GM18868 (cell line): ENCODE measurements at regions not wholly inside any gene's neighbourhood (a gene's known extent, or its start where the extent isn't known, plus 50 kb on each side); places are given as distances from the start of the nearest gene placed in this dataset.
A peak's percentile ranks its signal among the peaks of the same experiment; 100 is the strongest.

Experiments used
- ATAC-seq: cut with Tn5 transposase; IDR thresholded peaks from one replicate; pipeline ENCODE4 v1.9.1; 2021; ENCODE audit warnings: mild to moderate bottlenecking, moderate library complexity; ENCODE audit not compliant: unreplicated experiment

DNA sequence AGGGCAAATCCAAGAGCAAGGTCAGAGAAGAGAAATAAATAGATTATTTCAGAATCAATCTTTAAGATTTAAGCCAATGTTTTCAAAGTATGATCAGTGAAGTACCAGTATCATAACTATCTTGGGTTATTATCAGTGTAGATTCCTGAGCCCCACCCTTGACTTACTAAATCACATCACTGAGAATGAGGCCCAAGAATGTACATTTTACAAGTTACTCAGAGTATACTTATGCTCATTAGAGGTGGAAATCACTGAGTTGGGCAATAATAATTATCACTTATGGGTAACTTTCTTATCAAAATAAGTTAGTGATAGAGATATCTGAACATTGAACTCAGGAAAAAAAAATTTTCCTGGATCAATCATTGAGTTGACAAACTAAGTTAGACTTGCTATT, 121.6 kb upstream of the NOCT start:
- ATAC-seq = no peak

DNA sequence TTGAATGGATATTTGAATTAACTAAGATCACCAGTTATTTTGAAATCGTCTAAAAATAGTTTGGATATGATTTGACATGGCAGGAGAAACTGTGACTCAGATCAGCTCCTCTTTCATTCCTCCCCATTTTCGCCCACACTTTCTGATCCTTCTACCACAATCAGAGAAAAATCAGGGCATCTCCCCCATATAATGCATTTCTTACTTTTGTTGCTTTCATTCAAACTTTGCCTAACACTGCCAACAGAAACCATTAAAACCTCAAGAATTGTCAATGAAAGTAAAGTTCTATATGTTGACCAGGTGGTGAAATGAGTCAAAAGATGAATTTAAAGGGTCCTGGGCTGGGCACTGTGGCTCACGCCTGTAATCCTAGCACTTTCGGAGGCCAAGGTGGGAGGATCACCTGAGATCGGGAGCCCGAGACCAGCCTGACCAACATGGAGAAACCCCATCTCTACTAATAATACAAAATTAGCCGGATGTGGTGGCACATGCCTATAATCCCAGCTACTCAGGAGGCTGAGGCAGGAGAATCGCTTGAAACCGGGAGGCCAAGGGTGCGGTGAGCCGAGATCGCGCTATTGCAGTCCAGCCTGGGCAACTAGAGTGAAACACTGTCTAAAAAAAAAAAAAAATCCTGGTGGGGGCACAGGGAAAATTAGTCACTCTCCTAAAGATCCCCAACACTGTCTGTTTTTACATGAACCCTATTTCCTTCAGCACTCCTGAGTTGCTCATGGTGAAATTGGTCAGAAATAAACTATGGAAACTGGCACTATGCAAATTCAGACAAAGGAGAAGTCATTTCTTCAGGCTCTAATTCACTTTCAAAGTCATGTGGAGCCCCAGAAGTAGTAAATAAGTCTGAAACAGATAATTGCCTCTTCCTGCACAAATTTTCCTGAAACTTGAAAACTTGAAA, 122.8 kb upstream of the NOCT start:
- ATAC-seq = no peak

DNA sequence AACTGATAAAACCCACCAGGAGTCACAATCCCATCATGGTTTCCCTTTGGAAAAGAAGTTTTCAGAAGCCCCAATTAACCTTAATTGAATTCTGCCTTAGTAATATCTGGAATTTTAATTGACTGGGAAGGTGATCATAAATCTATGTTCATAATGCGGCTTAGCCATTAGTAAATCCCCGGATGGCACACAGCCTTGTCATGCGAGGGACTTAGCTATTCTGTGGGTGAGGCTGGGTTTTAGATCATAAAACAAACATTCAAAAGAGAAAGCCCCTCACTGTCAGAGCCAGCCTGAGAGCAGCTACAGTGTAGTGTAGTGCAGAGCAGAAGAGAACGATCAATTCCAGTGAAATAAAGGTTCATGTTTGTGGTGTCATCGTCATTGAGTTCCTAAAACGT, 124.0 kb upstream of the NOCT start:
- ATAC-seq = no peak

DNA sequence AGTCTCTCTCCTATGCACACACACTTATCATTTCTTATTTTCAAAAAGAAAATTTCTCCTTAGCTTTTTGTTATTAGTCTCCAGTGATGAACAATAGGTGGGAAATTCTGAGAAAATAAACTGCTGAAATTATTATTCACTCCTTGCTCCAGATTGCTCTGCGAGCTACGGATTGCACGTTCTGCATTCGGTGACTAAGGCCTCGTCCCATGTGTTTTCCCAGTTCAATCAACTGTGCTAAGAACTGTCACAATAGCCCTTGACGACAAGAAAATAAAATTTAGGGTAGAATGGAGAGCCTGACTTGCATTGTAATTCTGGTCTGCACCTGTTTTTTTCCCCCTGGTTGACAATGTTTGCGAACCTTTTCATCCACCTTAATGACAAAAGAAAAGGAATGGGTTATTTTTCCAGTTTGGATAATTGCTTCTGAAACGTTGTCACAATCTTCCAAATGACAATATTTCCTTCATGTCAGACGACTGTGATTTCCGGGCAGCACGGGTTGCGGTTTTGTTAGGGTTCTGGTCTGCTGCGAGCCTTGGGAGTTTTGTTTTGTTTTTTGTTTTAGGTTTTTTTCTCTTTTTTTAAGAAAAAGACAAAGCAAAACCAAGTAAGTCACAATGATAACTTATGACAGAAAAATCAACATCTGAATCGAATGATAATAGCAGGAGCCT, 124.5 kb upstream of the NOCT start:
- ATAC-seq = no peak

DNA sequence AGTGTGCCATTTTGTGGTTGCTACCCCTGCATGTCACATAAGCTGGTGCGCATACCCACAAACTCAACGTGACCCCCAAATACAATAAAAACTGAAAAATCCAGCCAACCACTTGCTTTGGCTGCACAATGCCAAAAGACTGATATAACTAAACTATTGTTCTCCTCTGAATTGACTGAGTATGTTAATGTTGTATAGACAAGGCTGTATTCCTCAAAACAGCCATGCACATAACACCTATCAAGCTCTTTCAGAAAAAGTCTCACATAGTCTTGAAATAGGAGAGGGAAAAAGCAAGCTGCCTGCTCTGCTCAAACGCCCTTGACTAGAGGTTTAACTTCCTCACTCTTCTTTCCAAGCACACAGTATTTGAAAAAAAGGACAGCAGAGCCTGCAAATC, 126.4 kb upstream of the NOCT start:
- no peak for ATAC-seq

DNA sequence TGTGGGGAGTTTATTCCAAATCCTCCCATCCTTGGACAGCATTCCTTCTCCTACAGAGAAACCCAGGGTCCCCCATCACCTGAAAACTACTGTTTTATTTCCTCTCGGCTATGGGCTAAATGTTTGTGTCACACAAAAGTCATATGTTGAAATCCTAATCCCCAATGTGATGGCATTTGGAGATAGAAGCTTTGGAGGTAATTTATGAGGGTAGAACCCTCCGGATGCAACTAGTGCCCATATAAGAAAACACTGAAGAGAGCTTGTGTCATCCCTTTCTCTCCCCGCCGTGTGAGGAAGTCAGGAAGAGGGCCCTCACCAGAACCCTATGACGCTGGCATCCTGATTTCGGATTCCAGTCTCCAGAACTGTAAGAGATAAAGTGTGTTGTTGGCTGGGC, 127.8 kb upstream of the NOCT start:
- ATAC-seq = no peak

DNA sequence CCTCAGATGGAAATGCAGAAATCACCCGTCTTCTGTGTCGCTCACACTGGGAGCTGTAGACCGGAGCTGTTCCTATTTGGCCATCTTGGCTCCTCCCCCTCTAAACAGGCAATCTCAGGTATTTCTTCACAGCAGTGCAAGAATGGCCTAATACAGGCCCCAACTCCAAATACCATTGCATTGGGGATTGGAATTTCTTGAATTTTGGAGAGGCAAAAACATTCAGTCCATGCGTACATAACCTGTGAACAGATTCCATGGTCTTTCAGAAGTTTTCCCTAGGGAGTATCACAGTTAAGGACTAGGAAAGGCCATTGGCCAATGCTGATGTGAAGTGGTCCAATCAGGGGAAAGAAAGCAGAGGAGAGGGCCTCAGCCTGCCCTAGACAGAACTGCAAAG, 128.2 kb upstream of the NOCT start:
- ATAC-seq = no peak

DNA sequence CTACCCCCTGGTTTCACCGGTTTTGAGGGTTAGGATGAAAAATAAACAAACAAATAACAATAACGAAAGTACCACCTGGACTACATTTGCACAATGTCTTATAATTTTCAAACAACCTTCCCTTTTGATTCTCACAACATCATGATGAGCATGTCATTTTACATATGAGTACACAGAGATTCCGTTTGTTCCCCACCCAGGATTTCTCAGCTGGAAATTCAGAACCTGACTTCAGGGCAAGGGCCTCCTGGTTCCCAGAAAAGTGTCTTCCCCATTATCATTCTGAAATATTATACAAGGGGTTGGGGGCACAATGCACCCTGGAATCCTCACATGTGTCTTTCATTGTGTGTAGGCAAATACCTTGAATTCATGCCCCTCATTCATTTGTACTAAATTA, 135.8 kb upstream of the NOCT start:
- ATAC-seq = no peak

DNA sequence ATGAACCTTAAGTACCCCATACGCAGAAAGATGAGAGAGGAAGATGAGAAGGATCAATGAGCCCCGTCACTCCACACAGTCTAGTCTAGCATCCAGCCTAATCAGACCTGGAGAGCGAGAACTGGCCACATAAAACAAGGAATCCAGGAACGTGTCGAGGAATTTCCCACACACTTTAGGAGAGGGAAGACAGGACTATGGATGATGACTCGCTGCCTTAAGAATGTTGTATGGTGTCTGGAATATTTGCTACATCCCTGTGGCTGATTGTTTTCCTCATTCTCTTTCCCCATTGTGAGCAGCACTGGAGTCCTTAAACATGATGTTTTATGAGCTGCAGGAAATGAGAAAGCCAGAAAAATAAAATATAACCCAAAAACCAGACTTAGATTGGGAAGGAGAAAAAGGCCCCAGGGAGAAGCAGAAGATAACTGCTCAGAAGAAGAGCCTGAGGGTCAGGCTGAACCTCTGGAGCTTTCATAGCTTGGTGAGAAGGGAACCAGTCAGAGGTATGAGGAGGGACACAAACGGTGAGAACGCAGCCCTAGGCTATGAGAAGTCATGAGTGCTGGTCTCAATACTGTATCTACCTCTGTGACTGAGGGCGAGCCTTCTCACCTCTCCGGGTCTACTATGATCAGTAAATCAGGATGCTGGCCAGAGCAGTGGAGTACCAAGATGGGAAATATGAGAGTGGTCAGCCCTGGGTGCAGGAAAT, 139.5 kb upstream of the NOCT start:
- no peak for ATAC-seq

DNA sequence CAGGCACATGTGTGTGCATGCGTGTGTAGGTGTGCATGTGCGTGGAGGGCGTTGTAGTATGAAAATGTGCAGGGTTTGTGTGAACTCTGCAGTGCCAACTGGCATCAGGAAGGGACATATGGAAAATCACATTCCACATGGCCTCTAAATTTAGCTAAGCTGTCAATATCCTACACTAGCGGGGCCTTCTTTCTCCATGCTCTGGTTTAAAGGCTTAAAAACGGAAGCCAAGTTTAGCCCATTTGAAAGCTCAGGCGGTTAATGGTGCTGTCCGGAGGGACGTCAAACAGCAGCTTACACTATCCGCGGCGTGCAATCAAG, 144.1 kb upstream of the NOCT start:
- ATAC-seq = no peak

DNA sequence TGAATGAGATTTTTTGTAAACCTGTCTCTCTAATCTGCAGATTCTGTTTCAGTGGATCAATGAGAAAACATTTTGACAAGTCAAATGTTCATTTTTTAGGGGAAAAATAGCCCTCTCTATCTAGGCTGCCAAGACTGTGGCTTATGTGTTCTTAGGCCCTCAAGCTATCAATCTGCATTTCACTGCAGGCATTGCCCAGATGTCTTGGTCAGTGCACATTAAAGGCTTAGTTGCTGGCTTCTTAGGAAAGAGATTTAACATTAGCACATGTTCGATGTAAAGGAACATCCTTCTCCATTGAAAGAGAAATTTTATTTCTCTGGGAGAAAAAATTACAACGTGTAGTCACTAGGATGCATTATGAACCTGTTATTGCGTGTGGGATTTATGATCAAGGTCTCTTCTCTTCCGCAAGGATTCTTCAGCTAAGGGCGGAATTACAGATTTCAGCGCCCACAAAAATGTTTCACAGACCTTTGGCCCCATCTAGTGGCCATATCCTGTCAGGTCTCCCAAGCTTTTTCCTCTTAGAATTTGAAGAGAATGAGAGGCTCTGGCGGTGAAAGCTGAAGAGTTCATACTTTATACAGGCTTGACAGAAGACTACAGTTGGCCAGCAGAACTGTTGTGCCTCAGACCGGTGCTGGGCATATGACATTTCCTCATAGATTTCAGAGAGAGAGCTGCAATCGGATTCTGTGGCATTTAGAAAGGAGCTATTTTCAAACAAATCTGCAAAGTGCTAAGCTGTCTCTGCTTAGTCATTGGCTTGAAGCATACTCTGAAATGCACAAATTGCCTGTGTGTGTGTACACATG, 144.6 kb upstream of the NOCT start:
- peak; percentile 78 for ATAC-seq

DNA sequence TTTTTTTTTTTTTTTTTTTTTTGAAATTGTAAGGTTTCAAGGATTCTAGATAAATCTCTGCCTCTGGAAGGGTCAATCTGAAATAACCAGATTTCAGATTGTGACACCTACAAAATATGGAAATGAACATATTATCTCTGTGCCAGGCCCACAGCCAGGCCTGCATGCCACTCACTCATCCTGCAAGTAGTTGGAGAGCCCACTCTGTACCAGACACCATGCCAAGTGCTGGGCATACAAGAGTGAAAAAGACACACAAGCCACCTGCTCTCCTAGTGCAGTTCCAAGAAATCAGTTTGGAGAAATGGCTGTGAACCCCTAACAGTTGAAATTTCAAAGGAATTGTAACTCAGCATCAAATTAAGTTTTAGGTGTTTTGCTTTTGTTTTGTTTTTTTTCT, 145.9 kb upstream of the NOCT start:
- no peak for ATAC-seq

DNA sequence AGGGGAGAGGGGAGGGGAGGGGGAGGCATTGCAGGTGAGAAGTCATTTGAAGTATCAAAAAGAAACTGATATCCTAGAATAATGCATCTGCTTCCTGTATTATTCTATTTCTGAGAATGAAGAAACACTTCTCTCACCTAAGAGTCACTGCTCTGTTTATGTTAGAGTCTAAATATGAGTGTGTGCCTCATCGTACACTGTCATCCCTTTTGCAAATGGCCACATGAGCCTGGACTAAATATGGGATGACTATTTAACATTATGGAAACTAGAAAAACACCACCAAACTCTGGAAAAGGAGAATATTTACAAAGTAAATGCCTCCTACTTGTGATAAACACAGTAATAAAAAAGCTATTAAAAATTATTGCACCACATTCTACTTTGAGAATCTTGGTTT, 146.4 kb upstream of the NOCT start:
- no peak for ATAC-seq

DNA sequence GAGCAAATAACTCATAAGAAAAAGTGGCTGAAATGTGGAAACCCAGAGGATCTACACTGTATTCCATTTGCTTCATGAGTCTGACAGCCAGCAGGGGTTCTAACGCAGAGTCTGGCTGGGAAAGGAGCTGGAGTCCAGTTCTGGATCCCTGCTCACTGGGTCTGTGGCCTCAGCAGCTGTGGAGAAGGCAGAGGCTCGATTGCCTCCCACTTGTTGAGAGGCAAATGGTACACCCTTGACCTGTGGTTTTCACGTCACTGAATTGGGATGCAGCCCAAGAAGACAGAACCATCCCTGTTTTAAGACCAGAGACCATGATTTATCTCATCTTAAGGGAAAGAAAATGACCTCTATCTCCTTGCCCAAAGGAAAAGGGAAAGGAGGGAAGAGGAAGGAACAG, 147.0 kb upstream of the NOCT start:
- ATAC-seq = no peak

DNA sequence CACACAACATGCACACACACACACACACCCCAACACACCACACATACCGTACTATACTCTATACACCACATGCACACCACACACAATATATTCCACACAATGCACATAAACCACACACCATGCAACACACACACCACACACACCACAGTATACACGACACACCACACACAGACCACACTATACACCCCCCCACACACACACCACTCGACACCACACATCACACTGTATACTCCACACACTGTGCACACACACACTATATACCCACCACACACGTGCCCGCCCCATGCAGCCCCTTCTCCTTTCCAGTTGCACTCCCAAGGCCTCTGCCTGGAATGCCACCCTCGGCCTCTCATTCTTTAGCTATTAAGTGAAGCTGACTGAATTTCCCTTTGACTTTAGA, 148.2 kb upstream of the NOCT start:
- ATAC-seq = no peak

DNA sequence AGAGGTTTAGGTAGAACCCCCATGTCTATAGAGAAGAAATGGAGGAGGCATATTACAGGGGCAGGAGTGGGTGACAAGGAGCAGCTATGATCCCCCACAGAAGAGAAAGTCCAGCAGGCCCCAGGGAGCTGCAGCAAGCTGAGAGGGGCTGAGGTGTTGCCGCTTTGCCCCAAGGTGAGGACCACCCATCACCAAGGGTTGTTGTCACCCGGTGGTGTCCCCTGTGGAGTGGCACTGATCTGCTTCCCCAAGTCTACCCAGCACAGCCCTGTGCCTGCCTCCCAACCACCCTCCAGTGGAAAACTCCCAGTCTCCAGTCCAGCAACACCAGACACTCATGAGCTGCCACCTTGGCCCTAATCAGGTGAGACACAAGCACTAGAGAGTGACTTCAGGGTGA, 149.3 kb upstream of the NOCT start:
- no peak for ATAC-seq

DNA sequence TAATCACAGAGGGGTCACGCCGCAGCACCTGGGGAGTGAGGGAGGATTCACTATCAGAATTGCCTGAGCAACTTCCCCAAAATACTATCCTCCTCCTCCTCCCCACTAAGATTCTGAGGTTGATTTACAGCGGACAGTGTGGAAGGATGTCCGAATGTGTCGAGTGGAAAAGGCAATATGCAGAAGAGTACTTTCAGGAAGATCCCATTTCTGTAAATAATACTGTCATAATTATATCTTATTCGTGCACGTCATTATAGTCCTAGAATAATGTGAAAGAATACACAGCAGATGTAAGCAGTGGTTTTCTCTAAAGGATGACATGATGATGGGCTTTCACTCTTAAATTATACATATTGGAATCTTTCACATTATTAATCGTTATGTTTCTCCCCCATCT, 149.8 kb upstream of the NOCT start:
- no peak for ATAC-seq

DNA sequence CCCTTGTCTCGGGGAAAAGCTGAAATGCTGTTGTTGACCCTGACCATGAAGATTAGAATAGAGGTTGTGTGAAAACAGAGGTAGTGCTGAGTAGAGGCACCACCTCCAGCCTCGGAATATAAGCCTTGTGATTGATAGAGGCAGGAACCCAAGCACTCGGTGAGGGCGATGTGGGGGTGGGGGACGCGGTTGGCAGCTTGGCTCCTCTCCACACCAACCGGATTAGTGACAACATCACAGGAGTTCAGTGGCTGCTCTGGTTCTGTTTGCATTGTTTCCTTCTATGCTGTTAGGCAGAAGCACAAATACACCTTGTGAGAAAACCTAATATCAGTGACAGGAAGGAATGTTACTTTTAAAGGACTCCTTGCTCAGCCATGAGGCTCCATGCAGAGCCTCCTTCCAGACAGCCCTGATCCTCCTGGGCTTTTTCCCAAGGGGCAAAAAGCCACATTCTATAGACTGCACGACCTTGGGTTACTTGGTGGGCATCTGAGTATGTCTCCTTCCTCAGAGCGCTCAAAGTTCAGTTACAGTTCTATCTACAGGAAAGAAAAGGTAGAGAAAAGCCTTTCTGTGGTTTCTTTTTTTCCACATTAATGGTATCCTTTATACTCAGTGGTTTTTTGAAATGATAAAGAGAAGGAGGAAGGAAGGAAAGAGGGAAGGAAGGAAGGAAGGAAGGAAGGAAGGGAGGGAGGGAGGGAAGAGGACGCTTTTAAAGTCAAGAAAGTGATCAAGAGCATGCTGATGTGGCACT, 150.4 kb upstream of the NOCT start:
- no peak for ATAC-seq

DNA sequence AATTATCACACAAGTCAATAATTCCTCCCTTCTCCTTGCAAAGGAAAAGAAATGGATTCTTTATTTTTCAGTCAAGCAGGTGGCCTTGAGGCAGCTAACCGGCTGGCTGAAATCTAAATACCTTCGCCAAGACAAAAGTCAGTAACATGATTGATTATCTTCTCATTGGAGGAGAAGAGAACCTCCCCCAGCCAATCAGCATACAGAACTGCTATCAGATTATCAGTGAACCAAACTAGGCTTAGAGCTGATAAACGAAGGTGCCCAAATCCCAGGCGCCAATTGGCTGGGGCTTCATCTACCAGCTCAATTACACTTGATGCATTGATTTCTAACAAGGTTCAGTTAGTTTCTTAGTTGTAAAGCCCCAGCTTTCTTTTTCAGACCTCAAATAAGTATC, 152.4 kb upstream of the NOCT start:
- ATAC-seq = no peak

DNA sequence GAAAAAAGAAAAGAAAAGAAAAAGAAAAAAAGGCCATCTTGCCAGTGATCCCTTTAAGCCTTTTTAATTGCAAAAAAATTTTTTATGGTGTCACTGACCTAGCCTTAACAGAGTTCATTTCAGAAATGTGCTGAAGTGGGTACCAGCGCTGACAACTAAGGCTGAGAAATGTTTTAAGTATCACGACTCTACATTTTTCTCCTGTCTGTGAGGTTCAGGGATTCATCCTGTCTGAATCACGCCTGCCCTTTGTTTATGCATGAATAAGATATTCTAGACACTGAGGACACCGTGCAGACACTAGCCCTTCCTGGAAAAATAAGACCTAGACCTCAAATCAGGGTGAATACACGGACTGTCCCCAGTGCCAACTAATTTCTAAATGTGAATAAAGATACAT, 154.4 kb upstream of the NOCT start:
- ATAC-seq = no peak
